Ramos (cell line): ENCODE measurements at regions not wholly inside any gene's neighbourhood (a gene's known extent, or its start where the extent isn't known, plus 50 kb on each side); places are given as distances from the start of the nearest gene placed in this dataset.

Source experiments
- in situ Hi-C: fragments of 300-500 bp; cut with MboI; formaldehyde crosslinking; loops from one replicate; pipeline ENCODE4 v1.14.3; 2022; ENCODE audit warnings: low sequenced_read_pairs; ENCODE audit not compliant: unreplicated experiment

DNA sequence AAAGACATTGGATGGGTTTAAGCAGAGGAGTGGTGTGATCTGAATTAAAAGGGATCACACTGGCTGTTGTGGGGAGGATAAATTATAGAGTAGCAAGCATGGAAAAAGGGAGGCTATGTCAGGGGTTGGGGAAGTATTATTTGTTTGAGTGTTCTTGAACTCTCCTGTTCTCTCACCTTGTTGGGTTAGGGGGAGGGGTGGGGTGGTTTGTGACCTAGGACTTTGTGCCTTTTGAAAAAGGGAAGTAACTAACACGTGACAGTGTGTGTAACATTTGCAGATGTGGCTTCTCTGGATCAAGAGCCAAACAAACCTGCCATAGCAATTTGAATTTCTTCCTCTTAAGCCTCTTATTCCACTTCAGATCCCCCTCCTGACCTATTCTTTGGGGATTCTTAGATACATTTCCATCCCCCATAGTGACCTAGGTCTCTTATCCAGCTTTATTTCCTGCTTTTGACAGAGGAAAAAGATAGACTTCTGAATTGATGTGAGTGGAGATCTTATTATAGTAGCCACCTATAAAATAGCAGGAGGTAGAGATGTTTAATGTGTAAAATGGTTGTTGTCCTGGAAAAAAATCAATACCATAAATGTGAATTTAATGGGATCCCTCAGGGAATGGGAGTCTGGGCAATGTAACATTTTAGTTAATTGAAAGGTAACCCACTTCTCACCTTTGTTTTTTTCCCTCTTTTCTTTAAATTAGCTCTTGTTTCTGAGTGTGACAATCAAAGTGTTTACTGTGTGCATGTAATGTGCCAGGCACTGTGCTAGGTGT, 120.4 kb downstream of the CT47B1 start:
- in situ Hi-C loops: loop anchor here (25.0 kb wide), 1 partner anchor 243 kb away; no protein-coding TSS in a partner anchor

DNA sequence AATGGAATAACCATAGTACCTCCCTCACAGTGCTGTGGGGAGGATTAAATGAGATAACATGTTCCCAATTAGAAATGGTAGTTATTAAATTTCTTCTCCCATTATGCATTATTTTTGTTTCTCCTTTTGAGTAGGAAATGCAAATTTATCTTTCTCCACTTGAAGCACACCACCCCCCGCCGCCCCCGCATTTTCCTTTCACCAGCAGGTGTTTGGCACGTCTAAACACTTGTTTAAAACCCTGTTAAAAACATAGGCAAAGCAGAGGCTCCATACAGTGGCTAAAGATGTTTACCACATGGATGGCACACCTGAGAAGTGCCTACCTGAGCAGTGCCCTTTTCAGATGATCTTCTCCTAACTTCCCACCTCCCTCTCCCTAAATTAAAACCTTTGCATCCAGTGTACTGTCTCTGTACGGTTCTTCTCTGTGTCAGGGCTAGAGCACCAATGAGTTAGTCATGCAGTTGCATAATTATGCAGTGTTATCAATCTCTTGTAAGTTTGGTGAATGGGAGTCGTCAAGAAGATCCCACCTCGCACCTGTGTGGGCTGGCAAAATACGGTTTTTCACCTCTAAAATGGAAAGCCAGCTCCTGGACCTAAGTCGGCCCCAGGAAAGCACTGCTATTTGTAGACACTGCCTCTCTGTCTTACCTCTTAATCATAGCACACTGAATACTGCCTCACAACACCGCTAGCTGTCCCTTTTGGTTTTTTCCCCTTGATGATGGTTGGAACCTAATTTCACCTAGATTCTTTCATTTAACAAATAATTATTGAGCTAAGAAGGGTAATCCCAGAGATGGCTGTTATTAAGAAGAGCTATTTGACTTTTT, 122.0 kb downstream of the CT47B1 start:
- in situ Hi-C loops: loop anchor here (25.0 kb wide), 1 partner anchor 241 kb away; no protein-coding TSS in a partner anchor

DNA sequence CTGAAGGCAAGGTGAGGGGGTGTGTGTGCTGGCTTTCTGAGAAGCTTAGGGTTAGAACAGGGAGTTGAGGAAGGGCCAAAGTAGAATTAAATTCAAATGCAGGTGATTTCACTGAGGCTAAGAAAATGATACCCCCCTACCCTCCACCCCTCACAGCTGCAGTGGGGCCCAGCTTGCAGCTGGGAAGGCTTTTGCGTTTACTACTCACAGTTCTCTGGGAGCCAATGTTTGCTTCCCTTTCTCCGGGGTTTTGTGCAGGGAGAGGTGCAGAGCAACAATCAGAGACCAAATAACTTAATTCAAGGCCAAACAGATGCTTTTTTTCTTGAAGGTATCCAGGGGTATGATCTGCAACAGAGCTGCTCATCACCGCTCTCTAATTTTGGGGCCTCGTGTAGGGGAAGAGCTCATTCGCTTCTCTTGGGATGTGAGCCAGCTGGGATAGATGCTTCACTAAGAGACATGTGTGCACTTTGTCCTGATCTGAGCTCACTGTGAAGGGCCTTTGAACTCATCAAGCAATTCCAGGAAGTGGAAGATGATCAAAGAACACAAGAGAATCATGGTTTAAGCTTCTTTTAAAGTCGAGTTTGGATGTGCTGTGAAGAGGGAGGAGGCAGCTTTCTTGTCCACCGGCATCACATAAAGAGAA, 122.7 kb upstream of the C1GALT1C1 start:
- in situ Hi-C loops: loop anchor here (25.0 kb wide), 1 partner anchor 240 kb away; no protein-coding TSS in a partner anchor

DNA sequence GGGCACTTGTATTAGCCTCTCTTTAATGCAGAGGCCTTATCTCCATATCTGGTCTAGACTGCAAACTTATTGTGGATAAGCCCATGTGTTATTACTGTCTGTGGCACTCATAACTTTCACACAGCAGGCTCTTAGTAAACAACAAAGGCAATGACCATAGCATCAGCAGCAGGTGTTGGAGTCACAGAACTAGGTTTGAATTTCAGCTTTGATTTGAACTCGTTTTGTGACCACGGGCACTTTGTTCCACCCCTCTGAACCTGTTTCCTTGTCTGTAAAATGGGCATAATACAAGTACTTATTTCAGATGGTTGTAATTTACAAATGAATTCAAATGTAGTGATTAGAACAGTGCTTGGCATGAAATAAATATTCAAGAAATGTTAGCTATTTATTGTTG, 121.8 kb upstream of the C1GALT1C1 start:
- in situ Hi-C loops: loop anchor here (25.0 kb wide), 1 partner anchor 239 kb away; no protein-coding TSS in a partner anchor

DNA sequence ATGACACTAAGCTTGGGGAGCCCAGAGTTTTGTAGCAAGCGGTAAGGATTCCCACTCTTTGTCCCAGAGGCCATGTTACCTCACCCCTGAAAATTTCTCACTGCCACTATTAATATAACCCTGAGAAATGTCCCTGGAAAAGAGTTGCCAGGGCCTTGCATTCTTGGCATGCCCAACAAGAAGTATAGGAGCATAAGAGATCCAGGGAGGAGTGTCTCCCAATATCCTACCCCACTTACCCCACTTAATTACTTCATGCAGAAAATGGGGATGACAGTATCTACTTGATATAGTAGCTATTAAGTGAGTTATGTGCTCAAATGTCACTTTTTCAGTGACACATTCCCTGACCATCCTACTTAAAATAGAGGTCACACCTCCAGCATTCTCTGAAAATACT, 120.5 kb upstream of the C1GALT1C1 start:
- in situ Hi-C loops: loop anchor here (25.0 kb wide), 1 partner anchor 238 kb away; no protein-coding TSS in a partner anchor

DNA sequence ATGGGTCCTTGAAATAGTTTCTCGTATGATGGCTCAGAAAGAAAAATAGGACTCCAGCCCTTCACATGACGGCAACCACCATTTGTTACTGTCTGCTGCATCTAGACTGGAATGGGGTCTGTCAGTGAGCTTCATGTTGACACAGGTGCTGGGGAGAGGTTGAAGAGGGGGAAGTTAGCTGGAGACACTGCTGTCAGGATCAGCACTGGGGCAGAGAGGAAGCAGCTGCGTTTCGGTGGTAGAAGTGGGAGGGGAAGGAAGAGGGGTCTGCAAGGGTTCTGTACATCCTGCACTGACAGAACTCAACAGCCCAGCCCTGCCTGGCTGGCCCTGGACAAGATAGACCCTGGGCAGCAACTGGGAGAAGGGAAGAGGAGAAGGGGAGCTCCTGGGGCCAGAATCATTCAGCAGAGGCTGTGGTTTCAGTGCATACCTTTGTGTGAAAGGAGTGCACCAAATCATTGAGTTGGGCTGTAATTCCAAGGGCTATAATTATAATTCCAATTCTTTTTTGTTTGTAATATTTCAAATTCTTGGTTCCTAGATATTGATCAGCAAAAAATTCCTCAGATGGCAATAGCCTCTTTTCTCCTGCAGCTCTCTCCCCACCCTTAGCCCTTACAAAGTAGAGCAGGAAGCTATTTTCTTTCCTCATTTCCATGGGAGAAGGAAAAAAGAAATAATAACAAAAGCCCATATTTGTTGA, 119.4 kb upstream of the C1GALT1C1 start:
- in situ Hi-C loops: loop anchor here (25.0 kb wide), 1 partner anchor 613 kb away; no protein-coding TSS in a partner anchor

DNA sequence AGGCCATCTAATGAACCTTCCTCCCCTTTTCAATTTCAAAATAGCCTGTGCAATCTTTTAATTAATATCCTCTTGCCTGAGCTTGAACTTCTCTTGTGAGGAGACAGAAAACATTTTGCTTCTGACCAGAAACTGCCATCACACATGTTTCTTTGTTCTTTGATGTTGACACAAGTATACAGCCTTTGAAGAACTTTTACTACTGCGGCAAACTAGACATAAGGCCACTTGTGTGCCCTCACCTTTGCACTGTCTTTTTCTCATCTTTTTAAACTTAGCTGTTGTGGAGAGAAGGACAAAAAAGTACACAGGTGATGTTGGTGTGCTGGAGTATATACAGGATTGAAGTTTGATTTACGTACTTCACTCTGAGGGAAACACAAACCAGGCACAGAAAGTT, 116.3 kb upstream of the C1GALT1C1 start:
- in situ Hi-C loops: loop anchor here (25.0 kb wide), 1 partner anchor 616 kb away; no protein-coding TSS in a partner anchor

DNA sequence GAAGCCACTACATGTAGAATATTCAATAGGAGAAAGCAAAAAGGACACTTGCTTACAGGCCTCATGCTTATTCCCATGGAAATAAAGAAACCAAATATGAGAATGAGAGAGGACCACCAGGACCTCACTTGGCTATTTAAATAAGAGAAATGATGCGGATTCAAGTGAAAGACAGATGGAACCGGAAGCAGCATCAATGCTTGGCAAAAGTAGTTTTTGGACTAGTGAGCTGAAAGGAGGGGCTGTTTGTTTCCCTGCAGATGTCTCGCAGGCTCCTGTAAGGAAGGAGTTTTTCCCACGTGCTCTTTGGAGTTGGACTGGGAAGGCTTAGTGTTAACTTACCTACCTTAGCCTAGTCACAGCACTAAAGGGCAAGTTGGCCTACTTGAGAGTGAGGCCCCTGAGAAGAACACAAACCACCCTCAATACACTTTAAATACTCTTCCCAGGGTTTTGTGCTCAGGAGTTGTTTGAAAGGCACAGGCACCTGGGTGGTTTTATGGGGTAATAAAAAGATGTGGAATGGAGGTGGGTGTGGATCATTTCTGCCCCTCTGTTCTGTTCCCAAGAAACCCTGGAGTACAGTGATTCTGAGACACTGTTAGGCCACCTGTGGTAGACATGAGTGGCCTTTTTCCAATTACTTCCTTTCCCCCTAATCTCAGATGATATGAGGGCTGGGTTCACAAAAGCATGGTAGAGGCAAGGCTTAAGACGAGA, 113.3 kb upstream of the C1GALT1C1 start:
- in situ Hi-C loops: loop anchor here (25.0 kb wide), 1 partner anchor 619 kb away; no protein-coding TSS in a partner anchor

DNA sequence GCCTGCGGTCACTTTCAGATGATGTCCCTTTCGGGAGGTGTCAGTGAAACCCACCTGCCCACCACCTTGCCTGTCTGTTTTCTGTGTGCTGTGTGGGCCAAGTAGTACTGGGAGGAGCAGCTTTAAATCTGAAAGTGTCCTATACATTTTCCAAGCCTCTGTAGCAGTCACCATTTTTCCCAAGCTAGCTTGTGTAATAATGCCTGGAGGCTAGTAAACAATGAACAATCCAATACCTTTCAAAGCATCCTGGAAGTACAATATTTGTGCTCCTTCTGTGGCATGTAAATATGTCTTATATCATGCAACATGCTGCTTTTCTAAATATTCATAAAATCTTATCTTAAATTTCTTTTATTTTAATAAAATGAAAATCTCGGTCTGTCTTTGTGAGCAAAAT, 111.6 kb upstream of the C1GALT1C1 start:
- in situ Hi-C loops: loop anchor here (25.0 kb wide), 1 partner anchor 621 kb away; no protein-coding TSS in a partner anchor

DNA sequence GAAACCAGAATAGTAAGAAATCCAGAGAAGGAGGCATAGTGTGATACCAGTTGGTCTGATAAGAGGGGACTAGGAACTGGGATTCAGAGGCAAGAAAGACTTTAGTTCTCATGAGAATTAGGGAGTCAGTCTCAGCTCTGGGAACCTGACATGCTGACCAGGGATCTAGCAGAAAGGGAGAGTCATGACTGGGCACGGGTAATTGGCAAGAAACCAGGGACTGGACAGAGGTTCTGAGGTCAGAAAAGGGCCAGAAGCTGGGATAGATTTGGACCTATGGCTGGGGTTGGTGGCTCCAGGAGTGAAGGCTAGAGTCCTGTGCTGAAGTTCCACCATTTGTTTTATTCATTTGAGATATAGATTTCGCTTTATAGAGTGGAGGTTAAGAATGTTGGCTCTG, 110.2 kb upstream of the C1GALT1C1 start:
- in situ Hi-C loops: loop anchor here (25.0 kb wide), 1 partner anchor 622 kb away; no protein-coding TSS in a partner anchor

DNA sequence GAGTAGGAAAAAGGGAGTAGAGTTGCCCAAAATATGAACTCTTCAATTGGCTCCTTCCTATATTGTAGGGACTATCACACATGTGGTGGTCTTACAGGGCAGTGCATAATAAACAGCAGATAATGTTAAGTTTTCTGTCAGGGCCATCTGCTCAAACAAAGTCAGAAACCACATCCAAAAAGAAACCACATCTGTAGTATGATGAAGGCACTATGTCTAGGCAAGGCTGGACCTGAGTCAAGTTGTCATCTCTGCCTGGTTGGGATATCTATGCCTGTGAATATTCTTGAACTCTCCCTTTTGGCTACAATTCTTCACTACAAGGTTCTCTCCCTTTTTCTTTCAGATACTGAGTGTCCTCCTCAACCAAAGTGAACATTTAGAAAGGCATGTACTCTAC, 109.4 kb upstream of the C1GALT1C1 start:
- in situ Hi-C loops: loop anchor here (25.0 kb wide), 1 partner anchor 623 kb away; no protein-coding TSS in a partner anchor

DNA sequence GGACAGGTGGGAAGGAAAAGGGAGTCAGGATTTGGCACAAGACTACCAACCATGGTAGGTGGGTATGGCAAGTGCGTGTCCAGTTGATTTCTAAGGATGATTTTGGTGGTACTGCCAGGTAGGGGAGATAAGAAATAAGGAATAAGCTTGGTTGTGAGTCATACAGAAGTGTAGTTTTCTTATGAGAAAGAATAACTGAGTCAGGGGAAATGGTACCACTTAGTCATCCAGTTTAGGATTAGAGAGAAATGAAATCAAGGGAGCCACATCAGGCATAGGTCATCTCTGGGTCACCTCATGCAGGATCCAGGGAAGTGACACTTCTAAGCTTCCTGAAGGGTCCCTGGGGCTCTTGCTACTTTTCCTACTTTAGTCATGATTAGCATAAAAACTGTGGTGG, 107.1 kb upstream of the C1GALT1C1 start:
- in situ Hi-C loops: loop anchor here (25.0 kb wide), 1 partner anchor 625 kb away; no protein-coding TSS in a partner anchor

DNA sequence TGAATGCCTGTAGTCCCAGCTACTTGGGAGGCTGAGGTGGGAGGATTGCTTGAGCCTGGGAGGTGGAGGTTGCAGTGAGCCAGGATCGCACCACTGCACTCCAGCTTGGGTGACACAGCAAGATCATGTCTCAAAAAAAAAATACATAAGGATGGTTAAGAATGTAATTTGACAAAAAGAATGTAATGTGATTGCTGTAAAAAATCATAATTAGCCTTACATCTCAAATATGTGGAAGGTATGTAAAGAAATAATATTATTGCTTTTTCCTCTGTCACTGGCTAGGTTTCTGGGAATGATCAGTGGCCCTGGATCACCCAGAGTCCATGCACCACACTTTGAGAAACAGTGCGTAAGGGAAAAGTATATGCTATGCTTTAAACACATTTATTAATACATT, 106.1 kb upstream of the C1GALT1C1 start:
- in situ Hi-C loops: loop anchor here (25.0 kb wide), 1 partner anchor 626 kb away; no protein-coding TSS in a partner anchor

DNA sequence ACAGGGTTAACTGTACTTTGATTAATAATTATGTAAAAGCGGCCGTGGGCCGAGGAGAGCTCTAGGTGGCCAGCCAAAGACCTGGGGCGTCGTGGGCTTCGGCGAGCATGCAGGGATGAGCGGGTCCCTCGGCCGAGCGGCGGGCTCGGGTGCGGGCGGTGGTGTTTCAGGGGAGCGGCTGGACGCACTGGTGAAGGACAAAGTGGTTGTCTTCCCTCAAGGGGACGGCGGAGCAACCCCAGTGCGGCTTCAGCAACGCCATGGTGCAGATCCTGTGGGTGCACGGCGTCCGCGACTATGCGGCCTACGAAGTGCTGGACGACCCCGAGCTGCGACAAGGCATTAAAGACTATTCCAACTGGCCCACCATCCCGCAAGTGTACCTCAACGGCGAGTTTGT, 103.0 kb upstream of the C1GALT1C1 start:
- in situ Hi-C loops: loop anchor here (25.0 kb wide), 1 partner anchor 629 kb away; no protein-coding TSS in a partner anchor

DNA sequence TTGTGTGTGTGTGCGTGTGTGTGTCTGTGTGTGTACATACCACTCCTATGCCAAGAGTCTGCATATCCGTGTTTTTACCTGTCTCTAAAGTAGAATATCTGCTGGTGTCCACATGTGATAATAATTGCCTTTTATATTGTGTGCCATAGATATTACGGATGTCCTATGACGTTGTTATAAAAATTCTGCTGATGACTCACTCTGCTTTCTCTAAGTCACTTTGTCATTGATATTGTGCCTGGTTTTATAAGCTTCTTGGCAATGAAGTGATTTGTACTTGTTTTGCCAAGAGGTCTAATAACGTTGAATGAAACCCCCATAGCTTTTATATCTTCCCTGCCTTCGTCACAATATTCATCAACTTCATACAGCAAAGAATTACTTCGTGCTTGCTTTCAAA, 102.6 kb upstream of the C1GALT1C1 start:
- in situ Hi-C loops: loop anchor here (25.0 kb wide), 1 partner anchor 630 kb away; no protein-coding TSS in a partner anchor

DNA sequence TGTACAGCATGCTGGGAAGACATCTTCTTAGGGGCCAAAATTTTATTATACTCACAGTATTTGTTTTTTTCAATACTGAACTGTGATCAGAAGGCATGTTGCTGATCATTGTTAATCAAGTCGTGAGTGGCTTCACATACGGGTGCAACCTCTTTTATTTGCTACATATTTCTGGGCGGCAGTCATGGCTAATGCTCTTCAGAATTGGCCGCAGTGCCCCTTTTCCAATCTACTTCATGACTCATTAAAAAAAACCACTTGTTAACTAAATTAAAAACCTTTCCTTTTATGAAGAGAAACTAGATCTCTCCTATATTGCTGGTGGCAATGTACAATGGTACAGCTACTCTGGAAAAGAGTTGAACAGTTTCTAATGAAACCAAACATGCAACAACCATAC, 101.5 kb upstream of the C1GALT1C1 start:
- in situ Hi-C loops: loop anchor here (25.0 kb wide), 1 partner anchor 631 kb away; no protein-coding TSS in a partner anchor

DNA sequence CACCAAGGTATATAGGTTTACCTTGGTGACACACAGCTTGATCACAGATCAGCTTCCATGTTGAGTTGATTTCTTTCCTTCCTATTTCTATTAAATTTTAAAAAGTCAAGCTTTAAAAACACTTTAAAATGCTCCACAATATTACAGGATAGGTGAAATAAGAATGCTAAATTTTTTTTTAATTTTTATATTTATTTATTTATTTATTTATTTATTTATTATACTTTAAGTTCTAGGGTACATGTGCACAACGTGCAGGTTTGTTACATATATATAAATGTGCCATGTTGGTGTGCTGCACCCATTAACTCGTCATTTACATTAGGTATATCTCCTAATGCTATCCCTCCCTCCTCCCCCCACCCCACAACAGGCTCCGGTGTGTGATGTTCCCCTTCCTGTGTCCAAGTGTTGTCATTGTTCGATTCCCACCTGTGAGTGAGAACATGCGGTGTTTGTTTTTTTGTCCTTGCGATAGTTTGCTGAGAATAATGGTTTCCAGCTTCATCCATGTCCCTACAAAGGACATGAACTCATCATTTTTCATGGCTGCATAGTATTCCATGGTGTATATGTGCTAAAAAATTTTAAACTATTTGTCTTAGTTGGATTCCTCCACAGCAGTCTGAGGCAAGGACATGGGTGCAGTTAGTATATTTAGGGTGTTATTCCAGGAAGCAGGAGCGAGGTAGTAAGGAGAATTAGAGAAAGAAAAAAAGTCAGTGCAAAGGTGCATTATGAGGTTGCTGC, 99.8 kb upstream of the C1GALT1C1 start:
- in situ Hi-C loops: loop anchor here (25.0 kb wide), 1 partner anchor 633 kb away; no protein-coding TSS in a partner anchor

DNA sequence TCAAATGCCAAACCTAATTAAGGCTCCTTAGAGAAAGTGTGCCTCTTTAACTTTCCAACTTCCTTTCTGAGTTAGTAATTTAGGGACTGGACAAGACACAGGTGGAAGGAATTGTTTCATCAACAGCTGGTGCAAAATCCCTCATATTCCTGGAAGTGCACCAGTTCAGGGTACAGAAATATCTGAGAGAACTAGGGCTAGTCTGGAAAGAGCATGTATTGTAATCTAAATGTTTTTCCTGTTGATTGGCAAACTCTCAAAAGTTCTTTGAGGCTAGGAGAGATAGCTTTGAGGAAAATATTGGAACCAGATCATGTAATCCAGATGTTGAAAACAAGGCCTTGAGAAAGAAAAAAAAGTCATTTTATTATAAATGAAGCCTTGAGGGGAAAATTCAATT, 98.1 kb upstream of the C1GALT1C1 start:
- in situ Hi-C loops: loop anchor here (25.0 kb wide), 1 partner anchor 634 kb away; no protein-coding TSS in a partner anchor
